CD4-positive, alpha-beta T cell (primary cell): ENCODE measurements at regions not wholly inside any gene's neighbourhood (a gene's known extent, or its start where the extent isn't known, plus 50 kb on each side); places are given as distances from the start of the nearest gene placed in this dataset.

Source experiments
- ATAC-seq: fragments of 200-7000 bp; cut with Tn5 transposase; one replicate; pipeline ENCODE4 v1.10.0; 2022; ENCODE audit warnings: mild to moderate bottlenecking; ENCODE audit not compliant: poor library complexity
- CTCF ChIA-PET: fragments of 350-600 bp; sonication (Branson Sonifier 250); formaldehyde crosslinking; loops from one replicate; lab custom pipeline; 2021; ENCODE audit warnings: antibody characterized with exemption, inconsistent platforms; lab: Charles Lee
- POLR2A ChIA-PET: fragments of 350-600 bp; sonication (Branson Sonifier 250); formaldehyde crosslinking; loops from one replicate; lab custom pipeline; 2021; ENCODE audit warnings: antibody characterized with exemption, inconsistent platforms; lab: Charles Lee
- DNase-seq, 14 experiments: peaks; one replicate each; pipeline ENCODE4 v3.0.0-alpha.2; 2013 to 2020; ENCODE audit warnings: mixed read lengths in 2 of 14
- H3K27ac ChIP-seq, 2 donors: one replicate each; pipeline versions ENCODE4 v1.5.1 to v1.7.0; 2013; ENCODE audit warnings: low read length in 2 of 2, low read depth in 1 of 2, mild to moderate bottlenecking in 1 of 2
- H3K27me3 ChIP-seq, 2 experiments: 1 replicate in 1 of 2; 2 replicates in 1 of 2; pipeline versions ENCODE4 v1.6.1 to v1.7.0; 2013; ENCODE audit warnings: low read length in 2 of 2, control low read depth in 1 of 2, mild to moderate bottlenecking in 1 of 2, moderate library complexity in 1 of 2; ENCODE audit not compliant: insufficient read depth in 2 of 2, control insufficient read depth in 1 of 2
- H3K36me3 ChIP-seq: one replicate; pipeline ENCODE4 v1.6.1; 2013; ENCODE audit warnings: low read length, control low read depth; ENCODE audit not compliant: insufficient read depth
- H3K4me1 ChIP-seq: one replicate; pipeline ENCODE4 v1.6.1; 2013; ENCODE audit warnings: low read length, control low read depth; ENCODE audit not compliant: insufficient read depth
- H3K4me3 ChIP-seq: one replicate; pipeline ENCODE4 v1.5.1; 2013; ENCODE audit warnings: mild to moderate bottlenecking, low read length, moderate library complexity
- H3K9me3 ChIP-seq, 2 experiments: 1 replicate in 1 of 2; 2 replicates in 1 of 2; pipeline versions ENCODE4 v1.6.1 to v1.7.0; 2013; ENCODE audit warnings: low read length in 2 of 2, mild to moderate bottlenecking in 2 of 2, control low read depth in 1 of 2, moderate library complexity in 1 of 2; ENCODE audit not compliant: control insufficient read depth in 1 of 2, insufficient read depth in 1 of 2
- H3K27ac Mint-ChIP-seq: one replicate; pipeline ENCODE4 v1.8.0; 2020; ENCODE audit warnings: mixed read lengths
- H3K27me3 Mint-ChIP-seq: one replicate; pipeline ENCODE4 v1.8.0; 2021; ENCODE audit warnings: mixed read lengths
- H3K36me3 Mint-ChIP-seq: one replicate; pipeline ENCODE4 v1.8.0; 2021; ENCODE audit warnings: low read depth, mixed read lengths
- H3K4me1 Mint-ChIP-seq: one replicate; pipeline ENCODE4 v1.8.0; 2021; ENCODE audit warnings: low read depth, mixed read lengths
- H3K4me3 Mint-ChIP-seq: one replicate; pipeline ENCODE4 v1.8.0; 2020; ENCODE audit warnings: mild to moderate bottlenecking, mixed read lengths
- H3K9me3 Mint-ChIP-seq: one replicate; pipeline ENCODE4 v1.8.0; 2020; ENCODE audit warnings: mixed read lengths
- intact Hi-C, 2 experiments: fragments of 100-400 bp; cut with DNase I in 1 of 2; cut with micrococcal nuclease in 1 of 2; formaldehyde crosslinking; loops; one replicate each; pipeline versions ENCODE4 v1.15.1 to v1.9.0; 2023 to 2025; cut with DNase I, micrococcal nuclease
- TF ChIP-seq, protein P1 (sequence below): fragments of 200-600 bp; IDR thresholded peaks from one replicate; pipeline ENCODE4 v1.8.0; 2022; ENCODE audit warnings: antibody characterized with exemption, mild to moderate bottlenecking

DNA sequence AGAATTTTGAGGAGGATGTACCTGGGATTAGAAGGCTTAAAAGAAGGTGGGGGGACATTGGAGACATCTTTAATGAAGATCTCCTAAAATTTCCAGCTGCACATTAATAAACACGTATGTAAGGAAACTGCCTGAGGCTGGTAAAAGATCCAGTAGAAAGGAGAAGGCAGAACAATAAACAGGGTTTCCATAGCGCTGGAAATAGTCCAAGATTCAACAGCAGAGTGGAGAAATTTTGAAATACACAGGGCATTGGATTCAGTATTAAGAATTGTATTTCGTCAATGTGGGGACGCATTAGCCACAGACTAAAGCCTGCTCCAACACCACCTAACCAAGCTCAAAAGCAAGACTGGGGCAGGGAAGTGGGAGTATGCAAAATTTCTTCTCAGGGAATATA lies 606.9 kb upstream of the NRXN1 start:
- H3K4me1 Mint-ChIP-seq, result no peaks in the 10 kb centered on the region
- TF ChIP-seq, protein P1, sequence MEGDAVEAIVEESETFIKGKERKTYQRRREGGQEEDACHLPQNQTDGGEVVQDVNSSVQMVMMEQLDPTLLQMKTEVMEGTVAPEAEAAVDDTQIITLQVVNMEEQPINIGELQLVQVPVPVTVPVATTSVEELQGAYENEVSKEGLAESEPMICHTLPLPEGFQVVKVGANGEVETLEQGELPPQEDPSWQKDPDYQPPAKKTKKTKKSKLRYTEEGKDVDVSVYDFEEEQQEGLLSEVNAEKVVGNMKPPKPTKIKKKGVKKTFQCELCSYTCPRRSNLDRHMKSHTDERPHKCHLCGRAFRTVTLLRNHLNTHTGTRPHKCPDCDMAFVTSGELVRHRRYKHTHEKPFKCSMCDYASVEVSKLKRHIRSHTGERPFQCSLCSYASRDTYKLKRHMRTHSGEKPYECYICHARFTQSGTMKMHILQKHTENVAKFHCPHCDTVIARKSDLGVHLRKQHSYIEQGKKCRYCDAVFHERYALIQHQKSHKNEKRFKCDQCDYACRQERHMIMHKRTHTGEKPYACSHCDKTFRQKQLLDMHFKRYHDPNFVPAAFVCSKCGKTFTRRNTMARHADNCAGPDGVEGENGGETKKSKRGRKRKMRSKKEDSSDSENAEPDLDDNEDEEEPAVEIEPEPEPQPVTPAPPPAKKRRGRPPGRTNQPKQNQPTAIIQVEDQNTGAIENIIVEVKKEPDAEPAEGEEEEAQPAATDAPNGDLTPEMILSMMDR, result no peak
- H3K36me3 Mint-ChIP-seq, result no peaks in the 10 kb centered on the region
- H3K4me1 ChIP-seq, result no peaks in the 10 kb centered on the region
- DNase-seq (no peak), ATAC-seq (no peak)
- no peaks in the 10 kb centered on the region for H3K36me3 ChIP-seq
- peaks cover 23% of the 10 kb centered on the region for H3K9me3 Mint-ChIP-seq
- H3K27ac Mint-ChIP-seq, result no peak overlapping the region
- H3K9me3 ChIP-seq, result no peaks in the 10 kb centered on the region
- CTCF ChIA-PET, result no interaction called here
- no peaks in the 10 kb centered on the region for H3K27me3 Mint-ChIP-seq
- H3K27ac ChIP-seq, result no peak overlapping the region
- no peaks in the 10 kb centered on the region for H3K27me3 ChIP-seq
- POLR2A ChIA-PET, result no interaction called here
- no peak overlapping the region for H3K4me3 ChIP-seq
- no peak overlapping the region for H3K4me3 Mint-ChIP-seq
- intact Hi-C loops, result no loop called here

DNA sequence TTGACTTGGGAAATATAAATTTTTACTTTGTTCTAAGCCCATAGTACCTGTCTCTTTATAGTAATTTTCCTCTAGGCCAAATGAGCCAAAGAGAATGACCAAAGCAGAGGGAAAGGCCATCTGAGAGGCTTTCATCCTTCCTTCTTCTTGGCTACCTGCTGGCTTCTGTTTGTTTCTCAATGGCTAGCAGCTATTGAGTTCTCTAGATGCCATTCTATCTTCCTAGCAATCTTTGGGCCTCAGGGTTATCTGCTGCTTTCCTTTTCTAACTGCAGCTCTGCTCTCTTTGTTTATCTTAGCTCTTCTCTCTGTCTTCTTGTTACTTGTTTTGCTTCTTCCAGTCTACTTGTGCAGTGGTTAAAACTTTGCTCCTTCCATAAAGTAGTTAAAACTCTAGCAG lies 601.1 kb upstream of the NRXN1 start:
- Mint-ChIP-seq H3K36me3 (no peaks in the 10 kb centered on the region), H3K4me3 (no peak overlapping the region), H3K27ac (no peak overlapping the region), H3K9me3 (peaks cover 5% of the 10 kb centered on the region), H3K27me3 (no peaks in the 10 kb centered on the region), H3K4me1 (no peaks in the 10 kb centered on the region)
- DNase-seq (no peak), ATAC-seq (no peak)
- TF ChIP-seq, protein P1, result no peak
- no peak overlapping the region for H3K4me3 ChIP-seq
- H3K36me3 ChIP-seq, result no peaks in the 10 kb centered on the region
- H3K4me1 ChIP-seq, result no peaks in the 10 kb centered on the region
- H3K27me3 ChIP-seq, result no peaks in the 10 kb centered on the region
- intact Hi-C loops, result no loop called here
- no peak overlapping the region for H3K27ac ChIP-seq
- ChIA-PET POLR2A (no interaction called here), CTCF (no interaction called here)
- no peaks in the 10 kb centered on the region for H3K9me3 ChIP-seq

DNA sequence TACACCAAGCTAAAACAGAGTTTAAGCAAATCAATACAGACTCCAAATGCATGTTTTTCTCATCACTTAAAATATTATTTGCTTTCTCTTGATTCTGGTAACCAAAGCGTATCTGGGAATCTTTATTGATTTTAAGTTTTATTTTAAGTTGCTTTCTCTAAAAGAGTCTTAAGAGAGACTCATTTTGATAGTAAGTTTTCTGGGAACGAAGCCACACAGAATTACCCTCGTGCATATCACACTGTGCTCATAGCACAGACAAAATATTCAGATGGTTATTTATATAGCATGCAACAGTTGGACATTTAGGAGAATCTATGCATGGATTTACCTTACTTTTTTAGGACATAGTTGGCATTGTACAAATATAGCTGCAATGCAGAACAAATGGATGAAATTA lies 597.5 kb upstream of the NRXN1 start:
- Mint-ChIP-seq H3K27me3 (no peaks in the 10 kb centered on the region), H3K4me1 (no peaks in the 10 kb centered on the region), H3K36me3 (no peaks in the 10 kb centered on the region), H3K27ac (no peak overlapping the region), H3K4me3 (no peak overlapping the region), H3K9me3 (peaks cover 4% of the 10 kb centered on the region)
- Histone ChIP-seq H3K9me3 (no peaks in the 10 kb centered on the region), H3K36me3 (no peaks in the 10 kb centered on the region), H3K27me3 (no peaks in the 10 kb centered on the region), H3K27ac (no peak overlapping the region), H3K4me1 (no peaks in the 10 kb centered on the region), H3K4me3 (no peak overlapping the region)
- ATAC-seq (no peak), DNase-seq (no peak)
- ChIA-PET POLR2A (no interaction called here), CTCF (no interaction called here)
- TF ChIP-seq, protein P1, result no peak
- intact Hi-C loops, result no loop called here
